ENCODE measurements at regions not wholly inside any gene's neighbourhood (a gene's known extent, or its start where the extent isn't known, plus 50 kb on each side); places are given as distances from the start of the nearest gene placed in this dataset.

- Histone ChIP-seq H3K9me3 (no peaks in the 10 kb centered on the region), H3K4me3 (no peak overlapping the region), H3K27me3 (peaks cover 16% of the 10 kb centered on the region), H3K4me1 (no peaks in the 10 kb centered on the region), H3K27ac (no peak overlapping the region), H3K36me3 (no peaks in the 10 kb centered on the region)
- 69 to 74% methylated on average over 6 to 7 of the region's 9 CpGs for WGBS, 2 donors (ENCODE audit: low coverage in 1 of 2)
- ATAC-seq = no peak
- TF ChIP-seq EP300 (IDR thresholded peaks at IDR 0.05) = no peak
- TF ChIP-seq POLR2A (IDR thresholded peaks at IDR 0.05) = no peak
- TF ChIP-seq, protein P1, sequence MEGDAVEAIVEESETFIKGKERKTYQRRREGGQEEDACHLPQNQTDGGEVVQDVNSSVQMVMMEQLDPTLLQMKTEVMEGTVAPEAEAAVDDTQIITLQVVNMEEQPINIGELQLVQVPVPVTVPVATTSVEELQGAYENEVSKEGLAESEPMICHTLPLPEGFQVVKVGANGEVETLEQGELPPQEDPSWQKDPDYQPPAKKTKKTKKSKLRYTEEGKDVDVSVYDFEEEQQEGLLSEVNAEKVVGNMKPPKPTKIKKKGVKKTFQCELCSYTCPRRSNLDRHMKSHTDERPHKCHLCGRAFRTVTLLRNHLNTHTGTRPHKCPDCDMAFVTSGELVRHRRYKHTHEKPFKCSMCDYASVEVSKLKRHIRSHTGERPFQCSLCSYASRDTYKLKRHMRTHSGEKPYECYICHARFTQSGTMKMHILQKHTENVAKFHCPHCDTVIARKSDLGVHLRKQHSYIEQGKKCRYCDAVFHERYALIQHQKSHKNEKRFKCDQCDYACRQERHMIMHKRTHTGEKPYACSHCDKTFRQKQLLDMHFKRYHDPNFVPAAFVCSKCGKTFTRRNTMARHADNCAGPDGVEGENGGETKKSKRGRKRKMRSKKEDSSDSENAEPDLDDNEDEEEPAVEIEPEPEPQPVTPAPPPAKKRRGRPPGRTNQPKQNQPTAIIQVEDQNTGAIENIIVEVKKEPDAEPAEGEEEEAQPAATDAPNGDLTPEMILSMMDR (IDR thresholded peaks at IDR 0.05) = no peak
- no peak for TF ChIP-seq POLR2AphosphoS5 (IDR thresholded peaks at IDR 0.05)
Measured at GRCh38 chr6:40152701-40153436, 218.6 kb upstream of the MOCS1 start.

- Histone ChIP-seq H3K9me3 (no peaks in the 10 kb centered on the region), H3K27me3 (peaks cover 16% of the 10 kb centered on the region), H3K4me3 (no peak overlapping the region), H3K4me1 (no peaks in the 10 kb centered on the region), H3K27ac (no peak overlapping the region), H3K36me3 (no peaks in the 10 kb centered on the region)
- no peak for ATAC-seq
- TF ChIP-seq POLR2AphosphoS5 (IDR thresholded peaks at IDR 0.05) (no peak), EP300 (IDR thresholded peaks at IDR 0.05) (no peak), POLR2A (IDR thresholded peaks at IDR 0.05) (no peak)
- TF ChIP-seq, protein P1 (IDR thresholded peaks at IDR 0.05) = no peak
Measured at GRCh38 chr6:40152196-40152595, 217.9 kb upstream of the MOCS1 start.

- TF ChIP-seq POLR2A (IDR thresholded peaks at IDR 0.05) = no peak
- TF ChIP-seq, protein P1 (IDR thresholded peaks at IDR 0.05) = no peak
- no peak for TF ChIP-seq POLR2AphosphoS5 (IDR thresholded peaks at IDR 0.05)
- no peak for TF ChIP-seq EP300 (IDR thresholded peaks at IDR 0.05)
- H3K4me3 ChIP-seq = no peak overlapping the region
- ATAC-seq = no peak
- no peaks in the 10 kb centered on the region for H3K36me3 ChIP-seq
- peaks cover 13% of the 10 kb centered on the region for H3K27me3 ChIP-seq
- H3K27ac ChIP-seq = no peak overlapping the region
- 75 to 87% methylated on average over 2 of the region's 2 CpGs for WGBS, 2 donors (ENCODE audit: low coverage in 1 of 2)
- no peaks in the 10 kb centered on the region for H3K4me1 ChIP-seq
- H3K9me3 ChIP-seq = no peaks in the 10 kb centered on the region
Measured at GRCh38 chr6:40148882-40149573, 214.8 kb upstream of the MOCS1 start.

- WGBS, 2 donors (ENCODE audit: low coverage in 1 of 2) = 71 to 91% methylated on average over 3 of the region's 3 CpGs
- no peak for ATAC-seq
- Histone ChIP-seq H3K27me3 (peaks cover 6% of the 10 kb centered on the region), H3K27ac (no peak overlapping the region), H3K4me1 (no peaks in the 10 kb centered on the region), H3K36me3 (no peaks in the 10 kb centered on the region), H3K4me3 (no peak overlapping the region), H3K9me3 (no peaks in the 10 kb centered on the region)
- TF ChIP-seq, protein P1 (IDR thresholded peaks at IDR 0.05) = no peak
- no peak for TF ChIP-seq POLR2A (IDR thresholded peaks at IDR 0.05)
- no peak for TF ChIP-seq EP300 (IDR thresholded peaks at IDR 0.05)
- no peak for TF ChIP-seq POLR2AphosphoS5 (IDR thresholded peaks at IDR 0.05)
Measured at GRCh38 chr6:40146902-40147301, 212.6 kb upstream of the MOCS1 start.

DNA sequence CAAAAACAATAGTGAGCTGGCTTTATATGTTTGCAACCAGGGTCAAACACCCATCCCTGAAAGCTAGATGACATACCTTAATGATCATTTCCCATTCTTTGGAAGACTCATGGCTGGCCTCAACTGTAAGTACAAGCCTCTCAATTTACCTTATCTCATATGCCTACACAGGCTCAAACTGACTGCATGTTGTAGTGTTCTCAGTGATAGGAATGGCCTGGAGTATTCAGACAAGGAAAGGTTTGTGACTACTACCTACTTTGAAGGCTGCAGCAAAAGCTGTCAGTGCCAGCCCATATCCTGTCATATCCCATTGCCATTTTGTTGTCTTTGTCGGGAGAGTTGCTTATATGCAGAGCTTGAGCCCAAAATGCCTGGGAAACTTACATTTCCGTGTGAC, 205.2 kb upstream of the MOCS1 start:
- H3K4me3 ChIP-seq = no peak overlapping the region
- no peaks in the 10 kb centered on the region for H3K27me3 ChIP-seq
- no peak for TF ChIP-seq POLR2A (IDR thresholded peaks at IDR 0.05)
- TF ChIP-seq EP300 (IDR thresholded peaks at IDR 0.05) = no peak
- TF ChIP-seq, protein P1 (IDR thresholded peaks at IDR 0.05) = no peak
- TF ChIP-seq POLR2AphosphoS5 (IDR thresholded peaks at IDR 0.05) = no peak
- ATAC-seq = no peak
- no peaks in the 10 kb centered on the region for H3K36me3 ChIP-seq
- 58 to 91% methylated on average over 2 of the region's 2 CpGs for WGBS, 2 donors (ENCODE audit: low coverage in 1 of 2)
- no peaks in the 10 kb centered on the region for H3K4me1 ChIP-seq
- H3K9me3 ChIP-seq = no peaks in the 10 kb centered on the region
- no peak overlapping the region for H3K27ac ChIP-seq

Data from gastroesophageal sphincter (tissue), 4 donors.